TTC549 (cell line): ENCODE measurements at regions not wholly inside any gene's neighbourhood (a gene's known extent, or its start where the extent isn't known, plus 50 kb on each side); places are given as distances from the start of the nearest gene placed in this dataset.

Experiments used
- FAIRE-seq: peaks from 2 replicates; lab custom pipeline; 2012; peaks lifted over from hg19 to GRCh38; lab: Jason Lieb, UNC

- no peak for FAIRE-seq
Observed at GRCh38 chr11:97149741-97150140, 759.9 kb downstream of the JRKL start.

- FAIRE-seq: no peak
Observed at GRCh38 chr11:97157221-97157740, 767.5 kb downstream of the JRKL start.

GRCh38 chr11:97158243-97158642 lies 768.4 kb downstream of the JRKL start:
- FAIRE-seq: no peak

GRCh38 chr11:97163631-97164191 lies 773.9 kb downstream of the JRKL start:
- no peak for FAIRE-seq

- no peak for FAIRE-seq
Observed at GRCh38 chr11:97201743-97202612, 812.2 kb downstream of the JRKL start.

- no peak for FAIRE-seq
Observed at GRCh38 chr11:97202613-97203292, 812.9 kb downstream of the JRKL start.

GRCh38 chr11:97218011-97218410 lies 828.2 kb downstream of the JRKL start:
- FAIRE-seq: no peak

GRCh38 chr11:97223647-97224046 lies 833.8 kb downstream of the JRKL start:
- no peak for FAIRE-seq

GRCh38 chr11:97224396-97224795 lies 834.6 kb downstream of the JRKL start:
- no peak for FAIRE-seq

GRCh38 chr11:97225794-97226193 lies 836.0 kb downstream of the JRKL start:
- no peak for FAIRE-seq

GRCh38 chr11:97229936-97230335 lies 840.1 kb downstream of the JRKL start:
- FAIRE-seq: no peak

GRCh38 chr11:97231231-97231630 lies 841.4 kb downstream of the JRKL start:
- FAIRE-seq: no peak

- no peak for FAIRE-seq
Observed at GRCh38 chr11:97234016-97234415, 844.2 kb downstream of the JRKL start.

GRCh38 chr11:97237151-97237550 lies 847.3 kb downstream of the JRKL start:
- FAIRE-seq: no peak

- no peak for FAIRE-seq
Observed at GRCh38 chr11:97247601-97248000, 857.8 kb downstream of the JRKL start.

GRCh38 chr11:97254790-97255189 lies 865.0 kb downstream of the JRKL start:
- no peak for FAIRE-seq

- FAIRE-seq: no peak
Observed at GRCh38 chr11:97259434-97259833, 869.6 kb downstream of the JRKL start.

- no peak for FAIRE-seq
Observed at GRCh38 chr11:97259884-97260283, 870.1 kb downstream of the JRKL start.

- no peak for FAIRE-seq
Observed at GRCh38 chr11:97263183-97263858, 873.5 kb downstream of the JRKL start.

GRCh38 chr11:97269527-97269926 lies 879.7 kb downstream of the JRKL start:
- no peak for FAIRE-seq

- FAIRE-seq: no peak
Observed at GRCh38 chr11:97279341-97279740, 889.5 kb downstream of the JRKL start.

- FAIRE-seq: no peak
Observed at GRCh38 chr11:97280347-97280746, 890.5 kb downstream of the JRKL start.

GRCh38 chr11:97289823-97290222 lies 900.0 kb downstream of the JRKL start:
- FAIRE-seq: no peak
